Smooth muscle cell (in vitro differentiated cells): ENCODE measurements at regions not wholly inside any gene's neighbourhood (a gene's known extent, or its start where the extent isn't known, plus 50 kb on each side); places are given as distances from the start of the nearest gene placed in this dataset.

Experiments
- DNase-seq: peaks from one replicate; lab custom pipeline; 2025; ENCODE audit not compliant: unreplicated experiment; lab: John Stamatoyannopoulos, UW
- H2AFZ ChIP-seq: fragments of 200-600 bp; sonication (generic); 2 replicates; pipeline ENCODE4 v1.6.0; 2016; ENCODE audit warnings: antibody characterized with exemption, low read depth, mild to moderate bottlenecking
- H3F3A ChIP-seq: fragments of 200-600 bp; sonication (generic); 2 replicates; pipeline ENCODE4 v1.6.0; 2017; ENCODE audit warnings: antibody characterized with exemption, low read depth
- H3K27ac ChIP-seq: fragments of 200-600 bp; sonication (generic); 2 replicates; pipeline ENCODE4 v1.5.1; 2016; ENCODE audit warnings: low read depth, mild to moderate bottlenecking
- H3K27me3 ChIP-seq: fragments of 200-600 bp; sonication (generic); 2 replicates; pipeline ENCODE4 v1.6.1; 2016; ENCODE audit warnings: low read depth, mild to moderate bottlenecking
- H3K36me3 ChIP-seq: fragments of 200-600 bp; sonication (generic); 2 replicates; pipeline ENCODE4 v1.5.1; 2016; ENCODE audit warnings: low read depth
- H3K4me1 ChIP-seq: fragments of 200-600 bp; sonication (generic); 2 replicates; pipeline ENCODE4 v1.5.1; 2016; ENCODE audit warnings: low read depth
- H3K4me2 ChIP-seq: fragments of 200-600 bp; sonication (generic); 2 replicates; pipeline ENCODE4 v1.6.0; 2016; ENCODE audit warnings: mild to moderate bottlenecking
- H3K4me3 ChIP-seq: fragments of 200-600 bp; sonication (generic); 2 replicates; pipeline ENCODE4 v1.5.1; 2016; ENCODE audit warnings: mild to moderate bottlenecking
- H3K79me2 ChIP-seq: fragments of 200-600 bp; sonication (generic); 2 replicates; pipeline ENCODE4 v1.6.0; 2016; ENCODE audit warnings: low read depth, mild to moderate bottlenecking
- H3K9ac ChIP-seq: fragments of 200-600 bp; sonication (generic); 2 replicates; pipeline ENCODE4 v1.6.0; 2016; ENCODE audit warnings: low read depth
- H3K9me3 ChIP-seq: fragments of 200-600 bp; sonication (generic); replicated peaks from 2 replicates; pipeline ENCODE4 v1.5.1; 2016; ENCODE audit warnings: low read depth
- H4K20me1 ChIP-seq: fragments of 200-600 bp; sonication (generic); 2 replicates; pipeline ENCODE4 v1.6.0; 2016; ENCODE audit warnings: low read depth
- WGBS: methylation state at CpG from one replicate; pipeline ENCODE4 v1.1.7; 2016; ENCODE audit warnings: low lambda C conversion rate; 5-methylcytosine and 5-hydroxymethylcytosine counted together
- TF ChIP-seq, protein P1 (sequence below): fragments of 200-600 bp; sonication (generic); IDR thresholded peaks from 2 replicates; pipeline ENCODE4 v1.5.1; 2017; ENCODE audit warnings: borderline replicate concordance, mild to moderate bottlenecking, antibody characterized with exemption; ENCODE audit not compliant: insufficient read depth, poor library complexity, severe bottlenecking

DNA sequence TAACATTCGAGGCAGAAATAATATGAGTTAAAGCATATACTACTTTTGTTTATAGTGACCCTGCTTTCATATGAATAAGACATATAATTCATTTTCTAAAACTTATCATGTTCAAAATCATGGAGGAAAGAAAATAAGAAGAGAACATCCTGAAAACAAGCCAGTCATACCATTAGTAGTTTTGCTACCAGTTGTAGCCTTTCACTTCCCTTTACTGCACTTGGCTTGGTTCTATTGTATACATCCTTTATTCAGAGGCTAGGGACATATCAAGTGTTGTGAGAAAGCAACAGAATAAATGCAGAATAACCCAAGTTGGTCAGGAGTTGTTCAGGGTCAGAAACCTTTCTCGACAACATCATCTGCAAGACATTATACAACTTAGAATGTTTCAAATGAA, 598.7 kb downstream of the SOX5 start:
- Histone ChIP-seq H3K79me2 (no peaks in the 10 kb centered on the region), H3K4me3 (no peak overlapping the region), H3F3A (no peaks in the 10 kb centered on the region), H3K36me3 (no peaks in the 10 kb centered on the region), H3K4me2 (no peak overlapping the region), H3K9ac (no peak overlapping the region), H3K27ac (no peak overlapping the region), H2AFZ (no peak overlapping the region), H3K27me3 (no peaks in the 10 kb centered on the region), H3K4me1 (no peaks in the 10 kb centered on the region), H3K9me3 (no peaks in the 10 kb centered on the region), H4K20me1 (no peaks in the 10 kb centered on the region)
- DNase-seq, result no peak
- TF ChIP-seq, protein P1, sequence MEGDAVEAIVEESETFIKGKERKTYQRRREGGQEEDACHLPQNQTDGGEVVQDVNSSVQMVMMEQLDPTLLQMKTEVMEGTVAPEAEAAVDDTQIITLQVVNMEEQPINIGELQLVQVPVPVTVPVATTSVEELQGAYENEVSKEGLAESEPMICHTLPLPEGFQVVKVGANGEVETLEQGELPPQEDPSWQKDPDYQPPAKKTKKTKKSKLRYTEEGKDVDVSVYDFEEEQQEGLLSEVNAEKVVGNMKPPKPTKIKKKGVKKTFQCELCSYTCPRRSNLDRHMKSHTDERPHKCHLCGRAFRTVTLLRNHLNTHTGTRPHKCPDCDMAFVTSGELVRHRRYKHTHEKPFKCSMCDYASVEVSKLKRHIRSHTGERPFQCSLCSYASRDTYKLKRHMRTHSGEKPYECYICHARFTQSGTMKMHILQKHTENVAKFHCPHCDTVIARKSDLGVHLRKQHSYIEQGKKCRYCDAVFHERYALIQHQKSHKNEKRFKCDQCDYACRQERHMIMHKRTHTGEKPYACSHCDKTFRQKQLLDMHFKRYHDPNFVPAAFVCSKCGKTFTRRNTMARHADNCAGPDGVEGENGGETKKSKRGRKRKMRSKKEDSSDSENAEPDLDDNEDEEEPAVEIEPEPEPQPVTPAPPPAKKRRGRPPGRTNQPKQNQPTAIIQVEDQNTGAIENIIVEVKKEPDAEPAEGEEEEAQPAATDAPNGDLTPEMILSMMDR, result no peak
- 90% methylated on average over 2 of the region's 2 CpGs for WGBS

DNA sequence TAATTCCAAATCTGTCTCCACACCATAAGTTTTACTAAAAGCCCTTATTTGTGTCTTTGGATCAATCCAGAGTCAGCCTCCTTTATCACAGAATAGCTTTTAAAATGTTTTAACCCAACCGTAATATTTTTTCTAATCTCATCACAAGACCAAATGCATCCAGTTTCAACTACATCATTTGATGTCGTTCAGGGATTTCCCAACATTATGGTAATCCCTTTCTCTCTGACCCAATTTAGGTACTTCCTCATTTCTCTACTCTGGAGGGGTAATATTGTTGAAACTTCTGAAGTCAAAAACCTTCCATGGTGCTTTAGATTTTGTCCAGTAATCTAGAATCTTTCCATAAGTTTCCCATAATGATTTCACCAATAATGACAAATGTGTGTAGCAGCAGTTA, 596.8 kb downstream of the SOX5 start:
- no peaks in the 10 kb centered on the region for H3K36me3 ChIP-seq
- H3K79me2 ChIP-seq, result no peaks in the 10 kb centered on the region
- no peaks in the 10 kb centered on the region for H4K20me1 ChIP-seq
- DNase-seq, result no peak
- H3K27ac ChIP-seq, result no peak overlapping the region
- no peaks in the 10 kb centered on the region for H3K4me1 ChIP-seq
- no peaks in the 10 kb centered on the region for H3K9me3 ChIP-seq
- H3K4me2 ChIP-seq, result no peak overlapping the region
- no peaks in the 10 kb centered on the region for H3F3A ChIP-seq
- TF ChIP-seq, protein P1, result no peak
- H3K27me3 ChIP-seq, result no peaks in the 10 kb centered on the region
- 71% methylated on average over 2 of the region's 2 CpGs for WGBS
- H2AFZ ChIP-seq, result no peak overlapping the region
- no peak overlapping the region for H3K9ac ChIP-seq
- H3K4me3 ChIP-seq, result no peak overlapping the region

DNA sequence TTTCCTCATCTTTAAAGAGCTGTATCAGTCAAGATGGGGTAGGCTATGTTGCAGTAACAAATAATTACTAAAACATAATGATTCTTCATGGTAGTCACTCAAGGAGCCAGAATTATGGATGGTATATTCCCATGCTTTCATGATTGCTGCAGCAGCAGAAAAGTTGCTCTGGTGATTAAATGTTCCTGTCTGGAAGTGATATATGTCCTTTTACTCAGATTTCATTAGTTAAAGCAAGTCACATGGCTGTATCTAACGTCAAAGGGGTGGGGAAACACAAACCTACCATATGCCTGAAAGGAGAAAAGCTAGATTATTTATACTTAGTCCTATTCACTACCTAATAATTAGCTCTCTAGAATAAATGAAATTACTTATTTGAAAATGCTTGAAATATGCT, 594.7 kb downstream of the SOX5 start:
- Histone ChIP-seq H3F3A (no peaks in the 10 kb centered on the region), H3K4me1 (no peaks in the 10 kb centered on the region), H3K27ac (no peak overlapping the region), H3K9me3 (no peaks in the 10 kb centered on the region), H3K36me3 (no peaks in the 10 kb centered on the region), H3K9ac (no peak overlapping the region), H4K20me1 (no peaks in the 10 kb centered on the region), H3K4me3 (no peak overlapping the region), H3K27me3 (no peaks in the 10 kb centered on the region), H3K4me2 (no peak overlapping the region), H3K79me2 (no peaks in the 10 kb centered on the region), H2AFZ (no peak overlapping the region)
- TF ChIP-seq, protein P1, result no peak
- WGBS, result 73% methylated on average over 1 of the region's 1 CpG
- no peak for DNase-seq

DNA sequence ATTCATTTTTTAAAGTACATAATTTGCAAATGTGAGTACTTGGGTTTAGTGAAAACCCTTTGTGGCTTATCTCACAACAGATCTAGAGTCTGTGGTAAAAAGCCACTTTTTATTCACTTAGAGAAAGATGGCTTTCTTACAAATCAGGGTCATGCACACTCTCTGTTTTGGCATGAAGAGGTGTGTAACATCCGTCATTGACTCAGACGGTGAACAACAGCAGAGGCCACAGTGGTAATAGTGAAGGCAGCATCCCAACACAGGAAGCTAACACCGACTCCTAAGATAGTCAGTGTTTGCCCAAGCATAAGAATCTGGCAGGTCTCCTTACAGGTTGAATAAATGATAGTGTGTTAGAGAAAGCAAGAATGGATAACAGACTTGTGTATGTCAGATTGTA, 593.0 kb downstream of the SOX5 start:
- Histone ChIP-seq H3K9ac (no peak overlapping the region), H3K27ac (no peak overlapping the region), H3F3A (no peaks in the 10 kb centered on the region), H4K20me1 (no peaks in the 10 kb centered on the region), H3K4me2 (no peak overlapping the region), H2AFZ (no peak overlapping the region), H3K4me1 (no peaks in the 10 kb centered on the region), H3K9me3 (no peaks in the 10 kb centered on the region), H3K27me3 (no peaks in the 10 kb centered on the region), H3K36me3 (no peaks in the 10 kb centered on the region), H3K79me2 (no peaks in the 10 kb centered on the region), H3K4me3 (no peak overlapping the region)
- no peak for DNase-seq
- 92% methylated on average over 3 of the region's 3 CpGs for WGBS
- TF ChIP-seq, protein P1, result no peak
